GM18502 (cell line): ENCODE measurements at regions not wholly inside any gene's neighbourhood (a gene's known extent, or its start where the extent isn't known, plus 50 kb on each side); places are given as distances from the start of the nearest gene placed in this dataset.

Source experiments
- ATAC-seq: cut with Tn5 transposase; IDR thresholded peaks from one replicate; pipeline ENCODE4 v1.9.1; 2021; ENCODE audit warnings: mild to moderate bottlenecking; ENCODE audit not compliant: unreplicated experiment, poor library complexity

DNA sequence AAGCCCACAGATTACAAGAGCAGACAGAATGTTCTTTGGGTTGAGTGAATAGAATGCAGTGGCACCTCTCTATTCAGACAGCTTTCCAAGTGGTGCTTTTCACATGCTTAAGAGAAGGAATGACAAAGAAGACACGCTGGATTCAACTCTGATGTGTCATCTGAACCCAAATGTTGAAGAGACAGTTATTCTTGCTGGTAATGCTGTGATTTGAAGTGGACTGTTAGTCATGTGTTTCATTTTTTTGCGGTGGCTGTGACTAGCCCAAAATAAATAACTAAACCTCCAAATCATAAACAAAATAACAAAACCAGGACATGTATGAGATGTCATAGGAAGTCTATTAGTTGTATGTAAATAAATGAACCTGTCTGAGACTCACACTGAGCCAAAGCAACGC, 391.8 kb upstream of the PRICKLE1 start:
- ATAC-seq = no peak

DNA sequence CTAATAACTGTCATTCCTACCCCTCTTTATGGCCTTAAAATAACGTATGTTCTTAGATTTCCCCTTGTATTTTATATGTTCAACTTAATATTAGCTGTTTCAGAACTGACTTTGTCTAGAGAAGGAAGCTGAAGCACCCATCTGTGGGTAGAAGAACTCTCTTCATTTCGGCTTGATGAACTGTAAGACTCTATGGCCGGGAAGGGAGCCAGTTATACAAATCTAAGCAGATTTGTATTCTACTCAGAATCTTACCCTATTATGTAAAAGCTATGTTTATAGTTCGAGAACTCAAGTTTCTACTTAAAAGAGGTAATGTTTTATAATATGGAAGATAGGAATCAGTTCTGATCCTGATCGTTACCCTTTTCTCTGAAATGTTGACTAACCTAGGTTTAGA, 390.9 kb upstream of the PRICKLE1 start:
- ATAC-seq = no peak

DNA sequence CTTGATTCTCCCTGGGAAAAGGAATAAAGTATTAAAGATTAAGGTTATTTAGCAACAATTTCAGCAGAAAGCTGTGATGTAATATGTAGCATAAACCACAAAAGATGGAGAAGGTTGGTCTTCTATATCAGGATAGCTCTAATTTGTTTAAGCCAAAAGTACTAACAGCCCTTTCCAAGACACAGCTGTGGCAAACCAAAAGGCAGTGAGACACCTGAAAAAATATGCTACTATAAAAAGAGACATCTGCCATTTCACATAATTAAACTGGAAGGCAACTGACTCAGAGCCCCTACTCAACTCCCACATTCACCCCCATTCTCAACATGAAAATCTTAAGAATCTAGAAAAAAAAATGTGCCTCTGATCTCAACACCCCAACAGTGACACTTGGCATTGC, 390.2 kb upstream of the PRICKLE1 start:
- ATAC-seq = no peak

DNA sequence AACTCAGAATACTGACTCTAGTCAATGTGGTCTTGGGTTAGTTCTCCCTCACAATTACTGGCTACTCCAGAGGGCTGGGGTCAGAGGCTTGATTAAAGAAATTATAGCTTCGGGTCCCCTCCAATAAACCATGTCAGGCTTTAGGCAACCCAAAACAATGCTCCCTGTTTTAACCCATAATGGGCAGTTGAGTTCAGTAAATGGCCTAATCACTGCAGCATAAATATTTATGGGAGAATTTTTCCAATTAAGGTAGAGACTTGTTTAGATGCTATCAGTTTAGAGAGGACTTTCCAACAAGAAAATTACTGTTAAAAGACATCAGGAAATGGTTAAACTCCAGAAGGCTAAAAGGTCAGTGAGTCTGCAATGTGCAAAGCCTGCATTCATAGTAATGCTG, 389.2 kb upstream of the PRICKLE1 start:
- no peak for ATAC-seq

DNA sequence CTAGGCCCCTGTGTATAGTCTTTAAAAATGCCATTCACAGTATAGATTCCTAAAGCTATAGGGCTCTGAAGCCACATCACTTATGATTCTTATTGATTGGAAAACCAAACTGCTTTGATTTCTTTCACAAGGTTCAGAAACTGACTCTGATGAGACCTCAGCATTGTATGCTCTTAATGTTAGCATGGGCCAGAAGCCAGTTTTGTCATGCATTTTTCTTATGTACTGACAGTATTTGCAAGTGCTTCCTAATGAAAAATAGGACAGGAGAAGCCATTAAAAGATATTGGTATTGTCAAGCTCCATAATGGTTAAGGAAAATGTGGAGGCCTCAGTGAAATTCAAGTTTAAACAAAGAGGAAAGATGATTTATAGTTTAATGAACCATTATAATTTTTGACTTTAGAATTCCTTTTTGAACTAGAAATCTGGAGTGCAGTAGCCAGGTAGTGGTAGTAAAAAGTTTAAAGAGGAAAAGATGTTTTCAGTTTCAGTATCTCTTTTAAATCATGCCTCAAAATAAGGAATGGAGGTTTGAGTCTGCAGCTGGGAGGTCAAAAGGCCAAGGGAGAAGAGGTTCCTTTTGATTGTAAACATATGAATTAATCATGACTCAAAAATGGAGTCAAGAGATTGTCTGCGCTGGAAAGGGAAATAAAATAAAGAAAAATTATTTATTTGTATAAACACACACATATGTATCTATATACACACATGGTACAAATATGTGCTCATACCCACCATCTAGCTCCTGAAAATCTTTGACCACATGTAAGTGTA, 388.1 kb upstream of the PRICKLE1 start:
- no peak for ATAC-seq

GRCh38 chr12:42976620-42977019, 387.1 kb upstream of the PRICKLE1 start:
- ATAC-seq = no peak

DNA sequence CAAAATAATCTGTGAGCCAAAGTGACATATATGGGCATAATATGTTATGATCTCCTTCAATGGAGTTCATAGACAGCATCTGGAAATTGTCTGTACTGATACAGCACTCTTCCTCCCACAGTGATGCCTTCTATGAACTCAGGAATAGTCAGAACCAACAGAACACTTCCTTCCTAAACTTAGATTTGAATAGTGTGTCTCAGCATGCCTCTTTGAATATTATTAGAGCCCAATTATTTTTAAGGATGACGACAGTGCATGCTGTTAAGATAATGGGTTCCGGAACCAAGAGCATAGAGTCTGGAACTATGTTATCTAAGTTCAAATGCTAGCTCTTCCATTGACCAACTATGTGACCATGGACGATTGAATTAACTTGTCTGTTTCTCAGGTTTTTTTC, 386.6 kb upstream of the PRICKLE1 start:
- no peak for ATAC-seq

GRCh38 chr12:42969355-42969754, 379.8 kb upstream of the PRICKLE1 start:
- no peak for ATAC-seq

GRCh38 chr12:42968426-42968825, 378.9 kb upstream of the PRICKLE1 start:
- no peak for ATAC-seq

- ATAC-seq = no peak
These were observed 378.3 kb upstream of the PRICKLE1 start for GRCh38 chr12:42967850-42968249.

GRCh38 chr12:42963988-42964387, 374.4 kb upstream of the PRICKLE1 start:
- no peak for ATAC-seq

GRCh38 chr12:42962384-42962783, 372.8 kb upstream of the PRICKLE1 start:
- ATAC-seq = no peak

- ATAC-seq = no peak
These were observed 371.8 kb upstream of the PRICKLE1 start for GRCh38 chr12:42961395-42961794.

GRCh38 chr12:42960087-42960527, 370.6 kb upstream of the PRICKLE1 start:
- ATAC-seq = no peak

- no peak for ATAC-seq
These were observed 368.7 kb upstream of the PRICKLE1 start for GRCh38 chr12:42958291-42958674.

DNA sequence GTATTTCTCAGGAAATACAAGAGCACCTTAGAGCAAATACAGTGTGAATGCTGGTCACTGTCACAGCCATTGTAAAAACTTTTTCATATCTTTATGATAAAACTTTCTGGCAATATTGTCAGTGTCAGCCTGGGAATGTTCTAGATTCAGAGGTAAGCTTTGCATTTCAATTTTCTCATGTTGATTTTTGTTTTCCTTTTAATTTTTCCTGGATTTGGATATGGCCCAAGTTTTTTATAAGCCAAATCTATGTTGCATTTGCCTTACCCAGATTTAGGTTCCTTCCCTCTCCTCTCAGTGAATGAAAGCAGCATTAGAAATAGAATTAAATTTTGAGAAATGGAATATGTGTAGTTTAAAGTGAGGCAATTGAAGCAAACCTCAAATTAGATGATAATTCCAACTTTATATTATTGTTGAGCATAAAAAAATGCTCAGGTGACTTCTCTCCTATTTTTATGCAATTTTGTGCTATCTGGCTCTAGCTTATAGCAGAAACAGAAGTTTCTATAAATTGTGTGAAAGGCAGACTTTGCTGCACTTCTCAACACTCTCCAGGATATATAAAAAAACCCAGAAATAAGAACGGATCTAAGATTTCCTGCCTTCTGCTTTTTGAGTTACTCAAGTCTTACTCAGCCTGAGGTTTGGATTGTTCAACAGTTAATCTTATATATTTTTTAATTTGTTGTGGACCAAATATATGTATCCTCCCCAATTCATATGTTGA, 368.2 kb upstream of the PRICKLE1 start:
- ATAC-seq = no peak

- no peak for ATAC-seq
These were observed 367.6 kb upstream of the PRICKLE1 start for GRCh38 chr12:42957136-42957535.

DNA sequence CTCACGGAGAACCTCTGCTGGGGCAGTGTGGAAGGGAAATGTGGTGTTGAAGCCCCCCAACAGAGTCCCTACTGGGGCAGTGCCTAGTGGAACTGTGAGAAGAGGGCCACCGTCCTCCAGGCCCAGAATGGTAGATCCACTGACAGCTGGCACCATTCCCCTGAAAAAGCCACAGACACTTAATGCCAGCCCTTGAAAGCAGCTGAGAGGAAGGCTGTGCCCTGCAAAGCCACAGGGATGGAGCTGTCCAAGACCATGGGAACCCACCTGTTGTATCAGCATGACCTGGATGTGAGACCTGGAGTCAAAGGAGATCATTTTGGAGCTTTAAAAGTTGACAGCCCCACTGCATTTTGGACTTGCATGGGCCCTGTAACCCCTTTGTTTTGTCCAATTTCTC, 363.5 kb upstream of the PRICKLE1 start:
- ATAC-seq = no peak

- ATAC-seq = no peak
These were observed 357.4 kb upstream of the PRICKLE1 start for GRCh38 chr12:42946871-42947381.

DNA sequence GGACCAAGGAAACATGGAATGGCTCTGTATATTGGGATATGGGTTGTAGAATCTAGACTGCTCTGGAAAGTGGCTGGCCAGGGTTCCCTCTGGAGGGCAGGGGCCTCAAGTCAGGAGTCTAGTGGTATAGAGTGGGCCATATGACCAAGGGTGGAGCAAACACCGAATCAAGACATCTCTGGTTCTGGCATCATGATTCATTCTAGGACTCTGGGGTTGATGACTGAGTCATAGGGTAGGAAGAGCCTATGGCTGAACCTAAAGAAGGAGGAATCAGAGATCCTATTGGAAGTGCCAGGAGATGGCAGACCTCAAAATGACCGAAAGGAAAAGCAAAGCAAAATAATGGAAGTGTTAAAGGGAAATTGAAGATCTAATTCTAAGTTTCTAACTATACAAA, 356.4 kb upstream of the PRICKLE1 start:
- ATAC-seq = no peak

DNA sequence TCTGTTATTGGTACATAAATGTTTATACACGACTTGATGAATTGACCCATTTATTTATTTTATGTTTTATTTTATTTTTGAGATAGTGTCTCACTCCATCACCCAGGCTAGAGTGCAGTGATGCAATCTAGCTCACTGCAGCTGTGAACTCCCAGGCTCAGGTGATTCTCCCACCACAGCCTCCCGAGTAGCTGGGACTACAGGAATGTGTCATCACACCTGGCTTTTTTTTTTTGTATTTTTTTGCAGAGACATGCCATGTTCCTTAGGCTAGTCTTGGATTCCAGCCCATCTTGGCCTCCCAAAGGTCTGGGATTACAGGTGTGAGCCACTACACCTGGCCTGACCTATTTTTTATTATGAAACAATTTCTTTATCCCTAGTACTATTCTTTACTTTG, 355.0 kb upstream of the PRICKLE1 start:
- ATAC-seq = no peak

- no peak for ATAC-seq
These were observed 347.4 kb upstream of the PRICKLE1 start for GRCh38 chr12:42936991-42937390.
